GM06990 (cell line): ENCODE measurements at regions not wholly inside any gene's neighbourhood (a gene's known extent, or its start where the extent isn't known, plus 50 kb on each side); places are given as distances from the start of the nearest gene placed in this dataset.

Experiments
- DNase-seq: peaks from one replicate; pipeline ENCODE4 v3.0.0-alpha.2; 2011; ENCODE audit not compliant: insufficient read length; ENCODE audit errors: extremely low read depth
- H3K27me3 ChIP-seq: replicated peaks from 2 replicates; pipeline ENCODE4 v1.6.0; 2011; ENCODE audit warnings: low read length; ENCODE audit not compliant: control insufficient read depth, insufficient read depth
- H3K36me3 ChIP-seq: 2 replicates; pipeline ENCODE4 v1.5.1; 2011; ENCODE audit warnings: low read length; ENCODE audit not compliant: control insufficient read depth, insufficient read depth
- H3K4me3 ChIP-seq: replicated peaks from 2 replicates; pipeline ENCODE4 v1.5.1; 2011; ENCODE audit warnings: low read depth, mild to moderate bottlenecking, control low read depth, low read length
- CTCF ChIP-seq: IDR thresholded peaks from 2 replicates; pipeline ENCODE4 v1.5.1; 2011; ENCODE audit warnings: low read length, control low read depth, mild to moderate bottlenecking, inconsistent platforms; ENCODE audit not compliant: insufficient read depth, poor library complexity, severe bottlenecking

GRCh38 chr2:180191432-180192124 is 184.5 kb upstream of the CWC22 start:
- Histone ChIP-seq H3K4me3 (no peak overlapping the region), H3K27me3 (no peaks in the 10 kb centered on the region), H3K36me3 (no peaks in the 10 kb centered on the region)
- TF ChIP-seq CTCF, result no peak
- no peak for DNase-seq

GRCh38 chr2:180190851-180191250 is 183.8 kb upstream of the CWC22 start:
- H3K36me3 ChIP-seq, result no peaks in the 10 kb centered on the region
- no peaks in the 10 kb centered on the region for H3K27me3 ChIP-seq
- DNase-seq, result no peak
- H3K4me3 ChIP-seq, result no peak overlapping the region
- TF ChIP-seq CTCF, result no peak

GRCh38 chr2:180187611-180188010 is 180.5 kb upstream of the CWC22 start:
- no peaks in the 10 kb centered on the region for H3K27me3 ChIP-seq
- DNase-seq, result no peak
- H3K4me3 ChIP-seq, result no peak overlapping the region
- H3K36me3 ChIP-seq, result no peaks in the 10 kb centered on the region
- no peak for TF ChIP-seq CTCF

GRCh38 chr2:180184506-180184905 is 177.4 kb upstream of the CWC22 start:
- no peak for DNase-seq
- no peaks in the 10 kb centered on the region for H3K27me3 ChIP-seq
- H3K4me3 ChIP-seq, result no peak overlapping the region
- no peak for TF ChIP-seq CTCF
- H3K36me3 ChIP-seq, result no peaks in the 10 kb centered on the region

- Histone ChIP-seq H3K27me3 (no peaks in the 10 kb centered on the region), H3K36me3 (no peaks in the 10 kb centered on the region), H3K4me3 (no peak overlapping the region)
- TF ChIP-seq CTCF, result no peak
- no peak for DNase-seq
Observed at GRCh38 chr2:180180511-180180910, 173.4 kb upstream of the CWC22 start.

- H3K4me3 ChIP-seq, result no peak overlapping the region
- TF ChIP-seq CTCF, result no peak
Observed at GRCh38 chr2:180177534-180177933, 170.4 kb upstream of the CWC22 start.

More at GRCh38 chr2:180177534-180177933, 170.4 kb upstream of the CWC22 start:
- no peak for DNase-seq
- Histone ChIP-seq H3K27me3 (no peaks in the 10 kb centered on the region), H3K36me3 (no peaks in the 10 kb centered on the region)
